Keratinocyte (primary cell): ENCODE measurements at regions not wholly inside any gene's neighbourhood (a gene's known extent, or its start where the extent isn't known, plus 50 kb on each side); places are given as distances from the start of the nearest gene placed in this dataset.

Experiments used
- DNase-seq: peaks from one replicate; pipeline ENCODE4 v3.0.0-alpha.2; 2011; ENCODE audit warnings: low read depth, missing footprints, low spot score
- FAIRE-seq: peaks from 2 replicates; lab custom pipeline; 2011; peaks lifted over from hg19 to GRCh38; lab: Jason Lieb, UNC
- H2AFZ ChIP-seq: 2 replicates; pipeline ENCODE4 v1.6.0; 2012; ENCODE audit warnings: low read length, control low read depth, inconsistent platforms; ENCODE audit not compliant: control insufficient read depth
- H3K27ac ChIP-seq: 2 replicates; pipeline ENCODE4 v1.5.1; 2011; ENCODE audit warnings: low read length; ENCODE audit not compliant: control insufficient read depth, insufficient read depth
- H3K27me3 ChIP-seq: 3 replicates; pipeline ENCODE4 v1.6.0; 2011; ENCODE audit warnings: low read length; ENCODE audit not compliant: control insufficient read depth, insufficient read depth; ENCODE audit errors: extremely low read depth
- H3K36me3 ChIP-seq, 2 experiments: 2 replicates in 1 of 2; 3 replicates in 1 of 2; pipeline ENCODE4 v1.5.1; 2011; ENCODE audit warnings: low read length in 2 of 2, mild to moderate bottlenecking in 1 of 2; ENCODE audit not compliant: control insufficient read depth in 2 of 2, insufficient read depth in 2 of 2; ENCODE audit errors: extremely low read depth in 1 of 2
- H3K4me1 ChIP-seq: 3 replicates; pipeline ENCODE4 v1.5.1; 2011; ENCODE audit warnings: low read length; ENCODE audit not compliant: control insufficient read depth, insufficient read depth; ENCODE audit errors: extremely low read depth
- H3K4me2 ChIP-seq: 3 replicates; pipeline ENCODE4 v1.6.0; 2011; ENCODE audit warnings: low read depth, low read length; ENCODE audit not compliant: control insufficient read depth, insufficient read depth; ENCODE audit errors: extremely low read depth
- H3K4me3 ChIP-seq, 3 experiments: fragments of 200-600 bp in 1 of 3; sonication (generic) in 1 of 3; 2 replicates in 2 of 3; 3 replicates in 1 of 3; pipeline ENCODE4 v1.5.1; 2011 to 2016; ENCODE audit warnings: low read length in 3 of 3, mild to moderate bottlenecking in 3 of 3, control low read depth in 2 of 3, inconsistent platforms in 1 of 3, low read depth in 1 of 3, mixed read lengths in 1 of 3, mixed run types in 1 of 3, moderate library complexity in 1 of 3; ENCODE audit not compliant: control insufficient read depth in 2 of 3, insufficient read depth in 2 of 3; ENCODE audit errors: extremely low read depth in 1 of 3
- H3K79me2 ChIP-seq: 2 replicates; pipeline ENCODE4 v1.6.0; 2012; ENCODE audit warnings: low read length; ENCODE audit not compliant: control insufficient read depth, insufficient read depth
- H3K9ac ChIP-seq: 3 replicates; pipeline ENCODE4 v1.6.0; 2011; ENCODE audit warnings: low read length; ENCODE audit not compliant: control insufficient read depth, insufficient read depth; ENCODE audit errors: extremely low read depth
- H3K9me1 ChIP-seq: 3 replicates; pipeline ENCODE4 v1.6.0; 2011; ENCODE audit warnings: low read length; ENCODE audit not compliant: control insufficient read depth, insufficient read depth; ENCODE audit errors: extremely low read depth
- H3K9me3 ChIP-seq: 2 replicates; pipeline ENCODE4 v1.5.1; 2012; ENCODE audit warnings: low read depth, low read length; ENCODE audit not compliant: control insufficient read depth
- H4K20me1 ChIP-seq: 3 replicates; pipeline ENCODE4 v1.6.0; 2011; ENCODE audit warnings: low read length; ENCODE audit not compliant: control insufficient read depth, insufficient read depth; ENCODE audit errors: extremely low read depth
- CTCF ChIP-seq, 3 experiments: IDR thresholded peaks in 1 of 3; conservative IDR thresholded peaks in 1 of 3; optimal IDR thresholded peaks in 1 of 3; 2 replicates in 2 of 3; 3 replicates in 1 of 3; pipeline versions ENCODE3 to v1.5.1; 2011; ENCODE audit warnings: low read length in 3 of 3, mild to moderate bottlenecking in 3 of 3, moderate library complexity in 2 of 3, control low read depth in 1 of 3, inconsistent platforms in 1 of 3; ENCODE audit not compliant: insufficient read depth in 2 of 3; ENCODE audit errors: extremely low read depth in 1 of 3
- EZH2 ChIP-seq: IDR thresholded peaks from one replicate; pipeline ENCODE4 v1.6.1; 2012; ENCODE audit warnings: inconsistent platforms, mild to moderate bottlenecking, low read length, moderate library complexity
- dilution Hi-C: fragments of 300-500 bp; cut with MboI; formaldehyde crosslinking; loops from one replicate; pipeline ENCODE4 v1.7.0; 2020; ENCODE audit warnings: low sequenced_read_pairs; ENCODE audit not compliant: extremely low pct_ligation_motif_present

- no peak overlapping the region for H2AFZ ChIP-seq
- H3K27me3 ChIP-seq = no peaks in the 10 kb centered on the region
- H3K4me1 ChIP-seq = peaks cover 32% of the 10 kb centered on the region
- H3K9ac ChIP-seq = no peak overlapping the region
- H3K36me3 ChIP-seq = no peaks in the 10 kb centered on the region
- H3K4me2 ChIP-seq = no peak overlapping the region
- no peaks in the 10 kb centered on the region for H3K9me1 ChIP-seq
- no peaks in the 10 kb centered on the region for H3K9me3 ChIP-seq
- TF ChIP-seq EZH2 = no peak
- no peak for TF ChIP-seq CTCF (optimal IDR thresholded peaks at IDR 0.05 in 1 of 3, IDR thresholded peaks at IDR 0.05 in 1 of 3, conservative IDR thresholded peaks at IDR 0.05 in 1 of 3; ENCODE audit: extremely low read depth in 1 of 3, insufficient read depth in 2 of 3, low read length in 3 of 3)
- dilution Hi-C loops = no loop called here
- H3K79me2 ChIP-seq = no peaks in the 10 kb centered on the region
- DNase-seq = no peak
- peak; percentile 32 for FAIRE-seq
- no peak overlapping the region for H3K4me3 ChIP-seq
- H4K20me1 ChIP-seq = no peaks in the 10 kb centered on the region
- H3K27ac ChIP-seq = no peak overlapping the region
Observed at GRCh38 chr21:41672543-41672915, 94.3 kb downstream of the RIPK4 start.

- TF ChIP-seq CTCF (optimal IDR thresholded peaks at IDR 0.05 in 1 of 3, IDR thresholded peaks at IDR 0.05 in 1 of 3, conservative IDR thresholded peaks at IDR 0.05 in 1 of 3; ENCODE audit: extremely low read depth in 1 of 3, insufficient read depth in 2 of 3, low read length in 3 of 3) (no peak), EZH2 (no peak)
- H3K36me3 ChIP-seq = no peaks in the 10 kb centered on the region
- H3K4me1 ChIP-seq = peaks cover 30% of the 10 kb centered on the region
- no peak overlapping the region for H3K9ac ChIP-seq
- H4K20me1 ChIP-seq = no peaks in the 10 kb centered on the region
- H3K27me3 ChIP-seq = no peaks in the 10 kb centered on the region
- no peaks in the 10 kb centered on the region for H3K79me2 ChIP-seq
- H3K4me2 ChIP-seq = no peak overlapping the region
- FAIRE-seq (no peak), DNase-seq (no peak)
- no peak overlapping the region for H2AFZ ChIP-seq
- H3K9me3 ChIP-seq = no peaks in the 10 kb centered on the region
- dilution Hi-C loops = no loop called here
- H3K4me3 ChIP-seq = no peak overlapping the region
- H3K27ac ChIP-seq = no peak overlapping the region
- H3K9me1 ChIP-seq = no peaks in the 10 kb centered on the region
Observed at GRCh38 chr21:41671859-41672542, 94.9 kb downstream of the RIPK4 start.
